GM18505 (cell line): ENCODE measurements at regions not wholly inside any gene's neighbourhood (a gene's known extent, or its start where the extent isn't known, plus 50 kb on each side); places are given as distances from the start of the nearest gene placed in this dataset.

ENCODE experiments used
- ATAC-seq: cut with Tn5 transposase; IDR thresholded peaks from one replicate; pipeline ENCODE4 v1.9.1; 2021; ENCODE audit not compliant: unreplicated experiment
- POLR2A ChIP-seq: IDR thresholded peaks from 4 replicates; pipeline ENCODE4 v1.6.1; 2011; ENCODE audit warnings: borderline replicate concordance; ENCODE audit not compliant: insufficient read depth, insufficient read length; ENCODE audit errors: extremely low read depth

DNA sequence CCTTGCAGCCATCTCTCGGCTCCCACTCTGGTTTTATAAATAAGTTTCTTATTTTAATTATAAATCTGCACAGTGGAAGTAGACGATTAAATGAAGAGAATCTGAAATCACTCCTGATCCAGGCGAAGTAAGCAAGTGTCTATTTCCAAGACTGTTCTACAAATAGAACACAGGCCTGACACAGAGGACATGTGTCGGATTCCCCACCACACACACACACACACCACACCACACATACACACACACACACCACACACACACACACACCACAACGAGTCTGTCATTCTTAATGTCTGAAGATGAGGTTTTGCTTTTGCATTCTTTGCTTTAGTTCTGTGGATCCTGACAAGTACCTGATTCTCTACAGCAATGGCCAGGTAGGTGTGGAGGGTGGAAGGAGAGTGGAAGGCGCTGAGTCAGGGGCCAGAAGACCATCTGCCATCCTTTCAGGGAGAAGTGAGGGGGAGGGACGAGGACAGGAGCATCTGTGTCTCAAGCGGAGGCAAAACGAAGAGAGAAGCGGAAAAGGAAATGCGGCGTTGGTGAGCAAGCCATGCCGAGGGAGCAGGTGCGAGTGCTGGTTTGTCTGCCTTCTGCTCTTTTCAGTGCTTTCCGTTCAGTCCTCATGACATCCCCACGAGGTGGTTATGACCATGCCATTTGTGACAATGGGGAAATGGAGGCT, 110.2 kb downstream of the TEX26 start:
- no peak for ATAC-seq
- no peak for TF ChIP-seq POLR2A

DNA sequence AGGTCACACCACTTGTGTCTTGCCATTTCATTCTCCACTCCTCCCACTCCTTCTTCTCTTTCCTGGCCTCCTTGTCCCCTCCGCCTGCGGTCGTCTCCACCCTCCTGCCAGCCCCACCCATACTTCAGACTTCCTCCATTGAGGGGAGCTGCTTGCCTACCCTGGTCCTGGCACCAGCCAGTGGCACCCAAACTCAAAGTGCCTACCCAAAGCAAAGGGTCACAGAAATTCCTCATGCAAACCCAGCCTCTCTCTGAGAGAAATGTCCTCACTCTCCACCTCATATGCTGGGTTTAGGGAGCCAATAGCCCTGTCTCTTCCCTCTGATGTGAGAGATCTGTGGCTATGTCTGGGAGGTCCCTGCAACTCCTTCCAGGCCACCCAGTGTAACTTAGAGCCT, 109.6 kb downstream of the TEX26 start:
- ATAC-seq = no peak
- no peak for TF ChIP-seq POLR2A

DNA sequence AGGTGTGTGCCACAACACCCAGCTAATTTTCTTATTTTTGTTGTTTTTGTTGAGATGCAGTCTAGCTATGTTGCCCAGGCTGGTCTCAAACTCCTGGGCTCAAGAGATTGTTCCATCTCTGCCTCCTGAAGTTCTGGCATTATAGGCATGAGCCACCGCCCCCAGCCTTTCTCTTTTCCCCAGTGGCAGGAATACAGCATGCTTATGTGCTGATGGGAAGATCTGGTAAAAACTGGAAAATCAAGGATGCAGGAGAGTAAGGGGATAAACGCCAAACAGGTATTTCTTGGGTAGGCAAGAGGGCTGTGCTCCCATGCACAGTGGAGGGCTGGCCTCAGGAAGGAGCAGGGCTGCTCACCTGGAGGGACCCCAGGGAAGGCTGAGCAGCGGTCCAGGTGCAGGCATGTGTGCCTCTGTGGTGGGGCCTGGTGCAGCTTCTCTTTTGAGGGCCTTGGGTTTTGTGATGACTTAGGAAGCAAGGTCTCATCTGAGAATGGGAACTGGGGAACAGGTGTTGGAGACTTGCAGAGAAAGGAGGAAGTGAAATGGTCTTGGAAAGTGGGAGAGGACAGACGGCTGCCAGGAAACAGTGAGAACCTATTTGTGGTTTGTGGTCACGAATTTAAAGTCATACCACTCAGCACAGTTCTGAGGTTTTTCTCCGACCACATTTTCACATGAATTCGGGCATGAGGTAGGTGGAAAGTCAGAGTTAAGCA, 106.5 kb downstream of the TEX26 start:
- peak; percentile 79 for ATAC-seq

DNA sequence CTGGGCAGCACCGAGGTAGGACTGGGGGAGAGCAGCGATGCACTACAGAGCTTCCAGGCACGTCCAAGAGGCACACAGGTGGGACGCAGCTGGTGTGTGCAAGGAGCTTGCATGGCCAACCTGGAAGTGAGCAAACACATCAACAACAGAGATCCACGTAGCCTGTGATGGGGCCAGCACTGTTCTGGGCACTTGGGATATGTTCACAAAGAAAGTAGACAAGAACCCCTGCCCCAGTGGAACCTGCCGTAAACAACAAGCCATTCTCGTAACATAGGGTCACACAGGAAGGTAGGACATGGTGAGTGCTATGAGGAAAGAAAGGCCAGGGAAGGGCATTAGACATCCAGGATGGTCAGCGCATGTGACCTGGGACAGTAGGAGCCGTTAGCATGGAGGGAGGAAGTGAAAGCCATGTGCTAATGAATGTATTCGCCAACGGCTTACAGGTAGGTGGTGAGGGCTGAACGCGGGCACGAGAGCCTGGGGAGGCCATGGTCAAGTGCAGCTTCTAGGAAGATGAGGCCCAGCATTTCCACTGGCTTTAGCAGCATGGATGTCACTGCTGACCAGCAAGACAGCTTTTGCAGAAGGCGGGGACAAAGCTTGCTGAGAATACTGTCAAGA, 105.5 kb downstream of the TEX26 start:
- no peak for ATAC-seq
- no peak for TF ChIP-seq POLR2A

More for the DNA sequence above, 106.5 kb downstream of the TEX26 start:
- TF ChIP-seq POLR2A = no peak

DNA sequence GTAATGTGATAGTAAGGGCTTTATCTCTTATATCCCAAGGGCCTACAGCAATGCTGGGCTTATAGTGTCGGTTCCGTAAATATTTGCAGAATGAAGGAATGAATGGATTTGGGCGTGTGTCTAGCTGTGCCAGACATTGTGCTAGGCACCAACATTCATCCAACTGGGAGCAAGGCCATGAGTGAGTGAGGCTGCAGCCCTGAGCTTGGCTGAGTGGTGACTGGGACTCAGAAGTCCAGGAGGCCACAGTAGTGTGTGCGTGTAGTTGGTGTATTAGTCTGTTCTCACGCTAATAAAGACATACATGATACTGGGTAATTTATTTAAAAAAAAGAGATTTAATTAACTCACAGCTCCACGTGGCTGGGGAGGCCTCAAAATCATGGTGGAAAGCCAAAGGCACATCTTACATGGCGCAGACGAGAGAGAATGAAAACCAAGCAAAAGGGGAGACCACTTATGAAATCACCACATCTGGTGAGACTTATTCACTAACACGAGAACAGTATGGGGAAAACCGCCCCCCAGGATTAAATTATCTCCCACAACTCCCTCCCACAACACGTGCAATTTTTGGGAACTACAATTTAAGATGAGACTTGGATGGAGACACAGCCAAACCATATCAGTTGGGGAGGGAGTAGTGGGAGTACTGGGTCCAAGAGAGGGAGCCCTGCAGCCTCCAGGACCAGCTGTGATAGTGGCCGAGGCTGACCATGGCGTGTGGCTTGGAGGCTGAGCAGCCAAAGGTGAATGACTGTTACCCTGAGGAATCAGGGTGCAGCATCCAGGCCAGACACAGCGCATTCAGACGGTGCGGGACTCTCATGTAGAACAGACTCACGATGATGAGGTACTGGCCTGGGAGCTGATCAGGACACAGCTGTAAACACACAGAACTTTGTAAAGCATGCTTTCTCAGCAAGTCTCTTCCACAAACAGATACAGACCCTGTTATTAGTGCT, 104.6 kb downstream of the TEX26 start:
- no peak for TF ChIP-seq POLR2A
- no peak for ATAC-seq

DNA sequence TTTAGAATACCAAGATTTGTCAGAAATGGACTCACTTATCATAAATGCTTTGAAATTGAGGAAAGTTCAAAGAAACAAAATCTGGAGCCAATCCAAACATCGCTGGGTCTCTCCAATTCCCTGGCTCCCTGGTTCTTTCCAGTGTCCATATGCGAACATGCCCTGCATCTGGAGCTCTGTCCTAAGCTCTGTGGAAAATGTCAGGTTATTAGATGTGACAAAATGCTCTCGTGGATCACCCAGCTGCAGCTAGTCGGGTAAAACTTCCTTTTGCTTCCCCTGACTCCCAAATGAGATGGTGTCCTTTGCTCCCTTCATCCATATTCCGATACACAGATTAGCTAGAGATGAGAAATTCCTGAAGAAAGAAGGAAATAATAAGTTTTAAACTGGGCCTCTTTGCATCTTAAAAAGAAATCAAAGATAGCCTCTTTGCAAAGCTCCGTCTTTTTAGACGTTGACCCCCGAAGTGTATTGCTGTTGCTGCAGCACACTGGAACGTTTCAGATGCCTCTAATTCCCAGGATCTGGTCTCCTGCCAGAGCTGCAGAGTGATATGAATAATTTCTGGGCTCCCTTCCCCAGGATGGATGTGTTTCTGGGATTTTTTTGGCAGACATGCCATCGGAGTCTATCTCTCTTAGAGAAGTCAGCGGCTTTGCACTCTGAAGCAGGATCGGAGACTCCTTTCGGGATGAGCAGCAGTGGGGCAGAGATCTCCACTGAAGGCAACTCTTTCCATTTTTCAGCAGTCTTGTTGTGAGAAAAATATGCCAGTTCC, 102.9 kb downstream of the TEX26 start:
- TF ChIP-seq POLR2A = no peak
- no peak for ATAC-seq

DNA sequence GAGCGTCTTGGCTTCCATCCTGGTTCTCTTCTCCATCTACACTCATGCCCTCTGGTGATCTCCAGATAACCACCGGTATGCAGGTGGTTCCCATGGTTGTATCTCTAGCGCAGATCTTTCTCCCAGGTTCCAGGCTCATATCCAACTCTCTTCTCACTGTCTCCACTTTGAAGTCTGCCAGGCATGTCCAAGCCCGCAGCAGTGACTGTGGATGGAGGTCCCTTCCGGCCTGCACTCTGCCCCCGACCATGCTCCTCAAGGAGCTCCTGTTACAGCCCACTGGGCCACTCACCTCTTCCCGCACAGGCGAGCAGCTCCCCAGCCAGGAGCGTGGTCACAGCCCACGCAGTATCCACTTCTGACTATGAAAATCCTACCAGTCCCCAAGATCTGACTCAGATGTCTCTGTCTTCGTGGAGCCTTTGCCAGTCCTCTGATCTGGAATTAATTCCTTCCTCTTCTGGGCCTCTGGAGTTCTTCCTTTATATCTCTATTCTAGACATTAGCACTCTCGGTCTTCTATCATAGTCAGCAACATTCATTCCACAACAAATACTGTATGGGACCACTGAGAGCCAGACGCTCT, 100.2 kb downstream of the TEX26 start:
- TF ChIP-seq POLR2A = no peak

DNA sequence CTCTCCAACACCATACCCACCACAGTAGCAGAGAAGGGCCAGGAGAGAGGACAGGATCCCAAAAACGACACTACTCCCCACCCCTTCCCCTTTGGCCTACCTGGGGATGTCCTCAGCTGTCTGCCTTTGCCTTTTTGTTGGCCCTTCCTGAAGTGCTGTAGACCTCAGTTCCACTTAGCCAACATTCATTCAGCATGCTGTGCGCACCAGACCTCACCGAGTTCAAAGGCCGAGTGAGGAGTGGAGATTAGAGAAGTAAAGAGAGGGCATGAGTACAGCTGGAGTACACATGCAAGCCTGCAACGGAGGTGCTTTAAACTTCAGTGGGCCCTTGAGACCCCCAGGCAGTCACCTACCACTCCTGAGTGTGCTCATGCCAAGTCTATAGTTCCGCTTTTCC, 99.0 kb downstream of the TEX26 start:
- TF ChIP-seq POLR2A = no peak
- no peak for ATAC-seq

More for the DNA sequence above, 100.2 kb downstream of the TEX26 start:
- ATAC-seq = no peak

DNA sequence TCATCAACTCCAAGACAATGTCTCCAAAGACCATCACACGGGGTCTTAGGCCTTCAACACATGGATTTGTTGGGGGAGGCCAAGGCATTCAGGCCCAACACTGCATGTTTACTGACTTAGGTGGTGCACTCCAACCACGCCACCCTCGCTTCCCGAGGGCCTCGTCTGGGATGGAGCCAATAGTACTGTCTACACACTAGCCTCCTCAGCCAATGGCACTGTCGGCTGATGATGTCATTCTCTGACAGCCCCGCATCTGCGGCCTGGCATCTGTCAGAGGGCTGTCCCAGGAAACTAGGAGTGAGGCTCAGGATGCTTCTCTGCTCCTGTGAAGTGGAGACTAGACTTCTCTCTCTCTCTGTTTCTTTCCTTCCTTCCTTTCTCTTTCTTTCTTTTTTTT, 96.6 kb downstream of the TEX26 start:
- TF ChIP-seq POLR2A = no peak
- ATAC-seq = no peak

DNA sequence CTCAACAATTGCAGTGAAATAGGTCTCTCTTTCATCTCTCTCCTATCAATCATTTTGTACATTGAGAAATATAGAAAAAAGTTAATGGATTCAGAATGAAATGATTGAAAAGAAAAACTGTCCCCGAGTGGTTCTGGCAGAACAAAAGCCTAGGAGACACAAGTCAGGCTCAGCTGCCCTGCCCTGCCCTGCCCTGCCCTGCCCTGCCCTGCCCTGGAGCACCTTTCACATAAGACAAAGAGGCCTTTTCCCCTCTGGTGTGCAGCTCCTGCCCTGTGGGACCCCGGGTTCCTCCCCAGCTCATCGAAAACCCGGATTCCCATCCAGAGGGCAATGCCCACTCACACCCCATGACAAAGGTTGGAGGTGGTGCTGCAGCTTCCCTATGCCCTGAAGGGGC, 94.7 kb downstream of the TEX26 start:
- TF ChIP-seq POLR2A = no peak
- no peak for ATAC-seq
